SK-N-SH (cell line): ENCODE measurements at regions not wholly inside any gene's neighbourhood (a gene's known extent, or its start where the extent isn't known, plus 50 kb on each side); places are given as distances from the start of the nearest gene placed in this dataset.

Experiments
- CTCF ChIA-PET: fragments of 300-600, 350-600 bp; formaldehyde crosslinking; extraction: SDS; loops from one replicate; lab custom pipeline; 2021; lab: Yijun Ruan, JAX
- POLR2A ChIA-PET: fragments of 350-600 bp; sonication (Branson Sonifier 250); formaldehyde crosslinking; extraction: SDS; loops from one replicate; lab custom pipeline; 2020; ENCODE audit warnings: antibody characterized with exemption, inconsistent platforms; lab: Yijun Ruan, JAX
- DNase-seq: peaks from one replicate; pipeline ENCODE4 v3.0.0; 2012
- H2AFZ ChIP-seq: fragments of 200-600 bp; sonication (generic); 2 replicates; pipeline ENCODE4 v1.8.1; 2016; ENCODE audit warnings: antibody characterized with exemption, mild to moderate bottlenecking, low read depth
- H3F3A ChIP-seq: fragments of 200-600 bp; sonication (generic); replicated peaks from 2 replicates; pipeline ENCODE3; 2016; ENCODE audit warnings: antibody characterized with exemption, mild to moderate bottlenecking; ENCODE audit not compliant: insufficient read depth
- H3K27ac ChIP-seq, 2 experiments: fragments of 200-500 bp in 1 of 2; fragments of 200-600 bp in 1 of 2; sonication (Bioruptor generic) in 1 of 2; sonication (generic), shearing (Covaris generic) in 1 of 2; 2 replicates each; pipeline versions ENCODE4 v1.5.1 to v1.6.1; 2014 to 2016; ENCODE audit warnings: low read depth in 2 of 2, inconsistent platforms in 1 of 2, low read length in 1 of 2, mild to moderate bottlenecking in 1 of 2, mixed read lengths in 1 of 2
- H3K27me3 ChIP-seq: fragments of 200-600 bp; sonication (generic), shearing (Covaris generic); 2 replicates; pipeline ENCODE4 v1.6.1; 2016; ENCODE audit warnings: mixed run types; ENCODE audit not compliant: insufficient read depth
- H3K36me3 ChIP-seq, 2 experiments: fragments of 200-500 bp in 1 of 2; fragments of 200-600 bp in 1 of 2; sonication (Bioruptor generic) in 1 of 2; sonication (generic) in 1 of 2; replicated peaks in 1 of 2; 2 replicates each; pipeline versions ENCODE3 to v1.5.1; 2014 to 2016; ENCODE audit warnings: low read length in 1 of 2, mild to moderate bottlenecking in 1 of 2; ENCODE audit not compliant: insufficient read depth in 2 of 2, control insufficient read depth in 1 of 2
- H3K4me1 ChIP-seq, 2 experiments: fragments of 200-500 bp in 1 of 2; fragments of 200-600 bp in 1 of 2; sonication (Bioruptor generic) in 1 of 2; sonication (generic), shearing (Covaris generic) in 1 of 2; 2 replicates each; pipeline versions ENCODE4 v1.5.1 to v1.6.1; 2014 to 2016; ENCODE audit warnings: low read depth in 1 of 2, low read length in 1 of 2, mixed run types in 1 of 2; ENCODE audit not compliant: insufficient read depth in 2 of 2, control insufficient read depth in 1 of 2
- H3K4me2 ChIP-seq: fragments of 200-600 bp; sonication (generic), shearing (Covaris generic); 2 replicates; pipeline ENCODE4 v1.6.1; 2017; ENCODE audit warnings: mixed run types
- H3K4me3 ChIP-seq, 2 experiments: fragments of 200-500 bp in 1 of 2; fragments of 200-600 bp in 1 of 2; sonication (Bioruptor generic) in 1 of 2; sonication (generic), shearing (Covaris generic) in 1 of 2; 2 replicates each; pipeline versions ENCODE4 v1.5.1 to v1.8.1; 2014 to 2016; ENCODE audit warnings: low read depth in 2 of 2, inconsistent platforms in 1 of 2, low read length in 1 of 2, mild to moderate bottlenecking in 1 of 2, mixed read lengths in 1 of 2, moderate library complexity in 1 of 2
- H3K79me2 ChIP-seq: fragments of 200-600 bp; sonication (generic); 2 replicates; pipeline ENCODE4 v1.8.1; 2017; ENCODE audit warnings: mild to moderate bottlenecking; ENCODE audit not compliant: insufficient read depth
- H3K9ac ChIP-seq: fragments of 200-600 bp; sonication (generic); 2 replicates; pipeline ENCODE4 v1.6.1; 2017; ENCODE audit warnings: mixed run types
- H3K9me2 ChIP-seq: fragments of 200-600 bp; sonication (generic); 2 replicates; pipeline ENCODE4 v1.6.1; 2017; ENCODE audit warnings: mixed run types
- H3K9me3 ChIP-seq: fragments of 200-600 bp; sonication (generic); 2 replicates; pipeline ENCODE4 v1.6.1; 2017; ENCODE audit warnings: mixed run types, mild to moderate bottlenecking, moderate library complexity
- H4K20me1 ChIP-seq: fragments of 200-600 bp; sonication (generic); 2 replicates; pipeline ENCODE4 v1.6.1; 2017; ENCODE audit warnings: mild to moderate bottlenecking, mixed run types; ENCODE audit not compliant: insufficient read depth
- CTCF ChIP-seq: fragments of 200-600 bp; sonication (generic); IDR thresholded peaks from 2 replicates; pipeline ENCODE4 v1.6.1; 2017; ENCODE audit warnings: antibody characterized with exemption, mild to moderate bottlenecking, moderate library complexity
- ELF1 ChIP-seq: IDR thresholded peaks from 2 replicates; pipeline ENCODE4 v1.4.0; 2012
- FOXJ3 ChIP-seq: sonication (generic); formaldehyde crosslinking; IDR thresholded peaks from 2 replicates; pipeline ENCODE4 v1.5.1; 2020; ENCODE audit warnings: mild to moderate bottlenecking, missing genetic modification reagents
- FOXM1 ChIP-seq: IDR thresholded peaks from 2 replicates; pipeline ENCODE4 v1.4.0; 2012; ENCODE audit warnings: low read depth, mild to moderate bottlenecking
- GABPA ChIP-seq: IDR thresholded peaks from 2 replicates; pipeline ENCODE4 v1.4.0; 2012; ENCODE audit warnings: low read depth, mild to moderate bottlenecking
- GATA2 ChIP-seq: sonication (generic); formaldehyde crosslinking; IDR thresholded peaks from 2 replicates; pipeline ENCODE4 v1.5.0; 2020; ENCODE audit warnings: mild to moderate bottlenecking, missing genetic modification reagents
- IRF3 ChIP-seq: fragments of 150-350 bp; IDR thresholded peaks from 2 replicates; pipeline ENCODE4 v1.6.1; 2016; ENCODE audit warnings: mild to moderate bottlenecking, low read depth, low read length
- MAX ChIP-seq: IDR thresholded peaks from 2 replicates; pipeline ENCODE4 v1.4.0; 2012; ENCODE audit warnings: low read depth
- RFX5 ChIP-seq: IDR thresholded peaks from 2 replicates; pipeline ENCODE4 v1.6.1; 2012; ENCODE audit warnings: mild to moderate bottlenecking, improper control_type of control experiment, low read length
- RXRA ChIP-seq: IDR thresholded peaks from 2 replicates; pipeline ENCODE4 v1.4.0; 2012; ENCODE audit warnings: low read depth, mild to moderate bottlenecking, borderline replicate concordance
- TAF1 ChIP-seq: IDR thresholded peaks from 2 replicates; pipeline ENCODE4 v1.6.1; 2012; ENCODE audit warnings: low read depth, mild to moderate bottlenecking, low read length, moderate library complexity, borderline replicate concordance
- TEAD4 ChIP-seq: IDR thresholded peaks from 2 replicates; pipeline ENCODE4 v1.4.0; 2012; ENCODE audit warnings: mild to moderate bottlenecking, borderline replicate concordance; ENCODE audit not compliant: insufficient read depth
- USF2 ChIP-seq: fragments of 150-350 bp; IDR thresholded peaks from 2 replicates; pipeline ENCODE4 v1.6.1; 2017; ENCODE audit warnings: antibody characterized with exemption, low read length, low read depth, borderline replicate concordance
- ZBTB33 ChIP-seq: IDR thresholded peaks from 2 replicates; pipeline ENCODE4 v1.4.0; 2012; ENCODE audit warnings: low read depth, borderline replicate concordance
- WGBS: methylation state at CpG from one replicate; pipeline ENCODE4 v1.1.6; 2017; ENCODE audit warnings: low lambda C conversion rate; 5-methylcytosine and 5-hydroxymethylcytosine counted together

GRCh38 chr7:46282155-46282554 lies 361.1 kb upstream of the IGFBP3 start:
- Histone ChIP-seq H3K9me3 (no peaks in the 10 kb centered on the region), H3K4me1 (no peaks in the 10 kb centered on the region), H3K27ac (no peak overlapping the region), H3K79me2 (no peaks in the 10 kb centered on the region), H3K9me2 (no peaks in the 10 kb centered on the region), H3K4me3 (no peak overlapping the region), H3K9ac (no peak overlapping the region)
- 92% methylated on average over 1 of the region's 1 CpG for WGBS
- TF ChIP-seq USF2 (no peak), RFX5 (no peak), CTCF (no peak), TAF1 (no peak), FOXM1 (no peak), FOXJ3 (CRISPR knock-in tag) (no peak), GABPA (no peak)
- TF ChIP-seq, all 33 proteins: peak for 0
- Histone ChIP-seq H4K20me1 (no peaks in the 10 kb centered on the region), H2AFZ (no peak overlapping the region), H3K36me3 (no peaks in the 10 kb centered on the region), H3F3A (no peaks in the 10 kb centered on the region), H3K27me3 (no peaks in the 10 kb centered on the region), H3K4me2 (no peak overlapping the region)
- no peak for DNase-seq
- CTCF ChIA-PET = interaction anchor here (1.1 to 2.3 kb wide), 3 partner anchors 15 to 364 kb away, joined by 3 to 6 read pairs (median 6); no protein-coding TSS in a partner anchor
- POLR2A ChIA-PET = no interaction called here

GRCh38 chr7:46281071-46281470 lies 360.0 kb upstream of the IGFBP3 start:
- no peaks in the 10 kb centered on the region for H3K4me1 ChIP-seq
- H4K20me1 ChIP-seq = no peaks in the 10 kb centered on the region
- H3K79me2 ChIP-seq = no peaks in the 10 kb centered on the region
- H3K27me3 ChIP-seq = no peaks in the 10 kb centered on the region
- no peak overlapping the region for H3K4me3 ChIP-seq
- H3K9ac ChIP-seq = no peak overlapping the region
- no peak for DNase-seq
- ChIA-PET CTCF (interaction anchor here (0.6 to 2.3 kb wide), 5 partner anchors 12 to 955 kb away, joined by 3 to 6 read pairs (median 5); no protein-coding TSS in a partner anchor), POLR2A (no interaction called here)
- no peaks in the 10 kb centered on the region for H3F3A ChIP-seq
- no peak for TF ChIP-seq MAX
- no peak for TF ChIP-seq RXRA
- TF ChIP-seq TAF1 = no peak
- TF ChIP-seq ZBTB33 = no peak
- no peak for TF ChIP-seq ELF1
- TF ChIP-seq IRF3 = no peak
- TF ChIP-seq TEAD4 = no peak
- no peak for TF ChIP-seq GATA2 (CRISPR knock-in tag)
- no peak for TF ChIP-seq FOXM1
- H2AFZ ChIP-seq = no peak overlapping the region
- WGBS = 48% methylated on average over 2 of the region's 2 CpGs
- no peak overlapping the region for H3K4me2 ChIP-seq
- H3K9me3 ChIP-seq = no peaks in the 10 kb centered on the region
- no peak overlapping the region for H3K27ac ChIP-seq
- H3K36me3 ChIP-seq = no peaks in the 10 kb centered on the region
- no peaks in the 10 kb centered on the region for H3K9me2 ChIP-seq
